Adipocyte (in vitro differentiated cells): ENCODE measurements at regions not wholly inside any gene's neighbourhood (a gene's known extent, or its start where the extent isn't known, plus 50 kb on each side); places are given as distances from the start of the nearest gene placed in this dataset.

ENCODE experiments used
- DNase-seq: peaks from one replicate; pipeline ENCODE4 v3.0.0-alpha.2; 2015; ENCODE audit warnings: low read depth
- H3K27me3 ChIP-seq: replicated peaks from 2 replicates; pipeline ENCODE4 v1.7.0; 2013; ENCODE audit warnings: mild to moderate bottlenecking, low read length, moderate library complexity; ENCODE audit not compliant: control insufficient read depth, insufficient read depth
- H3K36me3 ChIP-seq: 2 replicates; pipeline ENCODE4 v1.7.0; 2013; ENCODE audit warnings: low read length, mild to moderate bottlenecking, moderate library complexity; ENCODE audit not compliant: control insufficient read depth, insufficient read depth, severe bottlenecking
- H3K4me1 ChIP-seq: 2 replicates; pipeline ENCODE4 v1.7.0; 2013; ENCODE audit warnings: mild to moderate bottlenecking, low read length, moderate library complexity; ENCODE audit not compliant: control insufficient read depth, insufficient read depth
- H3K4me3 ChIP-seq: 2 replicates; pipeline ENCODE4 v1.7.0; 2013; ENCODE audit warnings: mild to moderate bottlenecking, low read length, moderate library complexity
- H3K9ac ChIP-seq: 2 replicates; pipeline ENCODE4 v1.7.0; 2013; ENCODE audit warnings: mild to moderate bottlenecking, low read length, moderate library complexity
- H3K9me3 ChIP-seq: 2 replicates; pipeline ENCODE4 v1.7.0; 2013; ENCODE audit warnings: mild to moderate bottlenecking, low read length, moderate library complexity; ENCODE audit not compliant: control insufficient read depth

DNA sequence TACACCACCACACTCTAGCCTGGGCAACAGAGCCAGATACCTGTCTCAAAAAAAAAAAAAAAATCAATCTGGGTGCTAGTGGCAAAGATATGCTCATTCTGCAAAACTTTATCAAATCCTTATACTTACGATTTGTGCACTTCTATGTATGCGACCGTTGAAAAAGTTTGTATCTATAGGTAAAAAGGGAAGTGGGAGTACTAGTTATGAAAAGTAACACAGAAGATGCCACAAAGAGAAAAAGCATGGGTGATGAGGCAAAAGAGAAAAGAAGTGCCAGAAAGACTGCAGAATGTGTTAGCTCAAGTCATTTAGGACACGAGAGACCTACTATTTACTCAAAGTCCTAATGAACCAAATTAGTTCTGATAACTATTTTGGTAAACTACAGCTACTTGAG lies 407.8 kb downstream of the SHQ1 start:
- DNase-seq = no peak
- H3K4me1 ChIP-seq = peaks cover 22% of the 10 kb centered on the region
- H3K9ac ChIP-seq = no peak overlapping the region
- H3K27me3 ChIP-seq = no peaks in the 10 kb centered on the region
- H3K9me3 ChIP-seq = no peaks in the 10 kb centered on the region
- H3K4me3 ChIP-seq = no peak overlapping the region
- H3K36me3 ChIP-seq = peaks cover 21% of the 10 kb centered on the region

DNA sequence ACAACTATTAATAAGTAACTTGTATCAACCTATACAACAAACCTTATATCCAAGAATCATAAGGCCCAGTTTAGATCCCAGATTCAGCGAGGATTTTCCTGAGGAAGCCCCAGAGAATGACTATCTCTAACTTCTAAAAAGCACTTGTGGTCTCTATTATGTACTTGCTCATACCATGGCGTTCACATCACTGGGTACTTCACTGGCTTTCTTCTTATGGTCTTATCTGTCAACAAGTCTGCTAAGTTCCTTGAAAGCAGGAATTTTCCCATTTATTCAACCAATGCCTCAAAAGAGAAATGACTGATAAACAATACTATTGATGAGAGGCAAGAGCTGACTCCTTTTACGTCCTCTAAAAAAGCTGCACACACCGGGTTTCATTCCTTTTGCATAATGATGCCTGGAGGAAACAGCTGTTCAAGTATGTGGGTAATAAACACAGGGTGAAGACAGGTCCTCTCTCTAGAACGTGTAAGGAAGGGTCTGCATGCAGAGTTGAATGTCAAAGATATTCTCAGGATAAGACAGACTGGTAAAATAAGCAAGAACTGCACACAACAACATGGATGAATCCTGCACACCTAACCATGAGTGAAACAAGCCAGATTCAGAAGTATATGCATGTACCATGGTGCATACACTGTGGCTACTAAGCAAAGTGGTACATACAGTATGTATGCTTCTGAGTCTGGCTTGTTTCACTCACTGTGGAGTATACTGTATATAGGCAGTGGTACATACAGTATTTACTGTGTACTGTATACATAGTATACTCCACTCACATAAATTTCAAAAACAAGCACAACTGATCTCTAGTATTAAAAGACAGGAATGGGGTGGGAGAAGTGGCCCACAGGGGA lies 408.7 kb downstream of the SHQ1 start:
- Histone ChIP-seq H3K9ac (no peak overlapping the region), H3K4me3 (no peak overlapping the region), H3K4me1 (peaks cover 13% of the 10 kb centered on the region), H3K36me3 (peaks cover 21% of the 10 kb centered on the region), H3K9me3 (no peaks in the 10 kb centered on the region), H3K27me3 (no peaks in the 10 kb centered on the region)
- DNase-seq = no peak

DNA sequence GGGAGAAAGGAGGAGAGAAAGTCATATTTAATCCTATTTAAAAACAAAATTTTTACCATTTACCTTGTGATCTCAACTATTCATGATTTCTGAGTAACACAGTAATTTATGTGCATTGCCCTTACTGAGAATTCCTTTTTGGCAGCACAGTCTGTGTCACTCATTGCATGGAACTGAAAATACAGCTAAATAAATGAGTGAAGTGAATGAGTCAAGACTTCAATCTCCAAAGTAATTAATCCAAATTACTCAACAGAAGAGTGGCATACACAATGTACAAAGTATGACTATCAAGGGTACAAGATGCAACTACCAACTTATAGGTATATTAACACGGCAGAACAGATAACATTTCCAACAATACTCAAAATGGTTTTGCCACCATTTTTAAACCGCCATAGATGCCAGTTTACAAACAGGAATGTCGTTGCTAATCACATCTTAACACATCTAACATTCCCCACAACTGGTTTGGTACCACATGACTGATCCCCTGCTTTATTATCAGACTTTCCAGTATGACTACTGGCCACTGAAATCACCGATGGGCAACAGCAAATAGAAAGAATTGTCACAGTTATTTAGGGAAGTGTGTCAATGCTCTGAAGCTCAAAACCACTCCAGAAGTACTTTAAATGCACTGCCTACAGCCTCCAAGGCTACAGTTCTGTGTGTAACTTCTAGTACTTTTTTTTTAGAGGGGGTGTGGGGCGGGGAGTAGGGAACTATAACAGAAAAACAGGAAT lies 410.4 kb downstream of the SHQ1 start:
- no peaks in the 10 kb centered on the region for H3K27me3 ChIP-seq
- H3K4me3 ChIP-seq = no peak overlapping the region
- peaks cover 19% of the 10 kb centered on the region for H3K36me3 ChIP-seq
- no peak for DNase-seq
- H3K4me1 ChIP-seq = peaks cover 8% of the 10 kb centered on the region
- H3K9ac ChIP-seq = no peak overlapping the region
- H3K9me3 ChIP-seq = no peaks in the 10 kb centered on the region

- no peak for DNase-seq
- no peak overlapping the region for H3K9ac ChIP-seq
- no peak overlapping the region for H3K4me3 ChIP-seq
- peaks cover 17% of the 10 kb centered on the region for H3K36me3 ChIP-seq
- no peaks in the 10 kb centered on the region for H3K27me3 ChIP-seq
- peaks cover 8% of the 10 kb centered on the region for H3K4me1 ChIP-seq
- H3K9me3 ChIP-seq = no peaks in the 10 kb centered on the region
Observed at GRCh38 chr3:72436863-72437592, 411.2 kb downstream of the SHQ1 start.

- no peak for DNase-seq
- Histone ChIP-seq H3K36me3 (peaks cover 13% of the 10 kb centered on the region), H3K4me3 (no peak overlapping the region), H3K27me3 (no peaks in the 10 kb centered on the region), H3K9me3 (no peaks in the 10 kb centered on the region), H3K9ac (no peak overlapping the region), H3K4me1 (peaks cover 8% of the 10 kb centered on the region)
Observed at GRCh38 chr3:72434296-72434695, 413.9 kb downstream of the SHQ1 start.

DNA sequence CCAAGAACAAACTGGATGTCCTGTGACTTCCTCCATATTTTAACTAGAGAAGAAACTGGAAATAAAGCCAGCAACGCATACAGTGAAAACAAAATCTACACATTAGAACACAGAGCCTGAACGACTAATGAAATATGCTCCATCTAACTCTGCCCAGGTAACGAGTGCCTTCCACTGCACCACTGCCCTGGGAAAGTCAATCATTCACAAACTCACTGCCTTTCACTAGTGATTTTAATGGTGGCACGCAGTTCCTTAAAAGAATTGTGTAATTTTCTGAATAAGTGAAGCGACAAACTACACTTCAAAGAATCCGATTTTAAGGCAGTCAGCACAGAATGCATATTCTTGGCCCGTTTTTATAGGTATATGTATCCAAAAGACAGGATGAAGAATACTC lies 416.0 kb downstream of the SHQ1 start:
- DNase-seq = no peak
- Histone ChIP-seq H3K27me3 (no peaks in the 10 kb centered on the region), H3K36me3 (no peaks in the 10 kb centered on the region), H3K4me3 (no peak overlapping the region), H3K9me3 (no peaks in the 10 kb centered on the region), H3K9ac (no peak overlapping the region), H3K4me1 (peaks cover 1% of the 10 kb centered on the region)

- H3K27me3 ChIP-seq = no peaks in the 10 kb centered on the region
- no peak for DNase-seq
- H3K9ac ChIP-seq = no peak overlapping the region
- no peaks in the 10 kb centered on the region for H3K36me3 ChIP-seq
- no peak overlapping the region for H3K4me3 ChIP-seq
- H3K9me3 ChIP-seq = no peaks in the 10 kb centered on the region
- no peaks in the 10 kb centered on the region for H3K4me1 ChIP-seq
Observed at GRCh38 chr3:72429589-72430353, 418.5 kb downstream of the SHQ1 start.

- H3K27me3 ChIP-seq = no peaks in the 10 kb centered on the region
- no peak for DNase-seq
Observed at GRCh38 chr3:72428803-72429202, 419.4 kb downstream of the SHQ1 start.

DNA sequence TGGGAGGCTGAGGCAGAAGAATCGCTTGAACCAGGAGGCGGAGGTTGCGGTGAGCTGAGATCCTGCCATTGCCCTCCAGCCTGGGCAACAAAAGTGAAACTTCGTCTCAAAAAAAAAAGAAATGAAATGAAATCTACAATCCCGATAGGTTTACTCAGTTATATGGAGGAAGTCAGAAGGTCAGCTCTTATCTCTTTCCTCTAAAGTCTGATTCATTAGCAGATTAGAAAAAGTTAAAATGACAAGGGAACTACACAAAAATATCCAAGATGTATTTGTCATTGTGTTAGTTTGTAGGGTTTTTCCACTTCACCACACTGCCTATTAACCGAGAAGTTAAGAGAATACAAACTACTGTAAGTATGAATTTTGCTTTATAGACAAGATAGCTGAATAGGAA lies 420.6 kb downstream of the SHQ1 start:
- no peaks in the 10 kb centered on the region for H3K4me1 ChIP-seq
- no peak for DNase-seq
- no peaks in the 10 kb centered on the region for H3K9me3 ChIP-seq
- no peak overlapping the region for H3K9ac ChIP-seq
- H3K4me3 ChIP-seq = no peak overlapping the region
- no peaks in the 10 kb centered on the region for H3K36me3 ChIP-seq
- H3K27me3 ChIP-seq = no peaks in the 10 kb centered on the region

More at GRCh38 chr3:72428803-72429202, 419.4 kb downstream of the SHQ1 start:
- H3K36me3 ChIP-seq = no peaks in the 10 kb centered on the region
- no peak overlapping the region for H3K4me3 ChIP-seq
- no peaks in the 10 kb centered on the region for H3K9me3 ChIP-seq
- no peaks in the 10 kb centered on the region for H3K4me1 ChIP-seq
- no peak overlapping the region for H3K9ac ChIP-seq

GRCh38 chr3:72426618-72427397 lies 421.4 kb downstream of the SHQ1 start:
- no peaks in the 10 kb centered on the region for H3K36me3 ChIP-seq
- H3K4me3 ChIP-seq = no peak overlapping the region
- H3K9ac ChIP-seq = no peak overlapping the region
- no peak for DNase-seq
- no peaks in the 10 kb centered on the region for H3K27me3 ChIP-seq
- H3K9me3 ChIP-seq = peaks cover 4% of the 10 kb centered on the region
- no peaks in the 10 kb centered on the region for H3K4me1 ChIP-seq
